ENCODE measurements at regions not wholly inside any gene's neighbourhood (a gene's known extent, or its start where the extent isn't known, plus 50 kb on each side); places are given as distances from the start of the nearest gene placed in this dataset.

GRCh38 chr2:6674381-6674780, 191.3 kb downstream of the CMPK2 start:
- Histone ChIP-seq H3K9me3 (ENCODE audit: insufficient read depth, low read length) (no peaks in the 10 kb centered on the region), H3K27me3 (ENCODE audit: insufficient read depth, insufficient read length) (no peaks in the 10 kb centered on the region), H3K4me1 (ENCODE audit: insufficient read depth, insufficient read length) (no peaks in the 10 kb centered on the region), H3K36me3 (ENCODE audit: insufficient read depth, insufficient read length, low read length) (no peaks in the 10 kb centered on the region), H3K4me3 (ENCODE audit: insufficient read length, low read depth) (no peak overlapping the region), H3K9ac (ENCODE audit: insufficient read length, low read depth) (no peak overlapping the region)
- TF ChIP-seq YY1 (IDR thresholded peaks at IDR 0.05; ENCODE audit: insufficient read depth, insufficient read length): no peak
- TF ChIP-seq SUZ12 (IDR thresholded peaks at IDR 0.05; ENCODE audit: extremely low read depth, insufficient read depth, insufficient read length): no peak
- TF ChIP-seq ZNF274 (IDR thresholded peaks at IDR 0.05; ENCODE audit: low read depth, low read length): no peak
- no peak for DNase-seq (ENCODE audit: low read depth, low spot score)

- Histone ChIP-seq H3K9me3 (ENCODE audit: insufficient read depth, low read length) (no peaks in the 10 kb centered on the region), H3K9ac (ENCODE audit: insufficient read length, low read depth) (no peak overlapping the region), H3K27me3 (ENCODE audit: insufficient read depth, insufficient read length) (no peaks in the 10 kb centered on the region), H3K36me3 (ENCODE audit: insufficient read depth, insufficient read length, low read length) (no peaks in the 10 kb centered on the region), H3K4me3 (ENCODE audit: insufficient read length, low read depth) (no peak overlapping the region), H3K4me1 (ENCODE audit: insufficient read depth, insufficient read length) (no peaks in the 10 kb centered on the region)
- no peak for DNase-seq (ENCODE audit: low read depth, low spot score)
- no peak for TF ChIP-seq SUZ12 (IDR thresholded peaks at IDR 0.05; ENCODE audit: extremely low read depth, insufficient read depth, insufficient read length)
- no peak for TF ChIP-seq ZNF274 (IDR thresholded peaks at IDR 0.05; ENCODE audit: low read depth, low read length)
- TF ChIP-seq YY1 (IDR thresholded peaks at IDR 0.05; ENCODE audit: insufficient read depth, insufficient read length): no peak
Measured at GRCh38 chr2:6675791-6676190, 189.9 kb downstream of the CMPK2 start.

DNA sequence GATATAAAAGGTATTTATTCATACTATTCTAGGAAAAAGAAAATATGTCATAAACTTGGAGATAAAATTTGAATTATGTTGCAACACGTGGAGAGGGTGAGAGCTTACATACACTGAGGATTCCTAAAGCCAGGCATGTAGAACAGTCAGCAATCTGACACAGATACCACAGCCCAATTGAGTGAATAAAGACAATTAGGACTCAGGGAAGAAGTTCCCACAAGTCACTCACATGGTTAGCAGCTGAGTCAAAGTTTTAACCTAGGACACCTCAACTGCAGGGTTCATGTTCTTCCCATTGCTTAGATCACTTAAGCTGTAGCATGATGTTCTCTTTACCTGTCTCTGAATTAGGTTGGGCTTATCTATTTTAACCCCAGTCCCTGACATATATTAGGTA, 189.5 kb downstream of the CMPK2 start:
- no peak for TF ChIP-seq ZNF274 (IDR thresholded peaks at IDR 0.05; ENCODE audit: low read depth, low read length)
- TF ChIP-seq YY1 (IDR thresholded peaks at IDR 0.05; ENCODE audit: insufficient read depth, insufficient read length): no peak
- H3K27me3 ChIP-seq (ENCODE audit: insufficient read depth, insufficient read length): no peaks in the 10 kb centered on the region
- no peak overlapping the region for H3K9ac ChIP-seq (ENCODE audit: insufficient read length, low read depth)
- no peak for DNase-seq (ENCODE audit: low read depth, low spot score)
- no peak overlapping the region for H3K4me3 ChIP-seq (ENCODE audit: insufficient read length, low read depth)
- no peaks in the 10 kb centered on the region for H3K9me3 ChIP-seq (ENCODE audit: insufficient read depth, low read length)
- H3K4me1 ChIP-seq (ENCODE audit: insufficient read depth, insufficient read length): no peaks in the 10 kb centered on the region
- no peaks in the 10 kb centered on the region for H3K36me3 ChIP-seq (ENCODE audit: insufficient read depth, insufficient read length, low read length)

- H3K9ac ChIP-seq (ENCODE audit: insufficient read length, low read depth): no peak overlapping the region
- no peak for TF ChIP-seq YY1 (IDR thresholded peaks at IDR 0.05; ENCODE audit: insufficient read depth, insufficient read length)
- DNase-seq (ENCODE audit: low read depth, low spot score): no peak
- no peak overlapping the region for H3K4me3 ChIP-seq (ENCODE audit: insufficient read length, low read depth)
- H3K27me3 ChIP-seq (ENCODE audit: insufficient read depth, insufficient read length): no peaks in the 10 kb centered on the region
- no peaks in the 10 kb centered on the region for H3K4me1 ChIP-seq (ENCODE audit: insufficient read depth, insufficient read length)
- H3K9me3 ChIP-seq (ENCODE audit: insufficient read depth, low read length): no peaks in the 10 kb centered on the region
- H3K36me3 ChIP-seq (ENCODE audit: insufficient read depth, insufficient read length, low read length): no peaks in the 10 kb centered on the region
Measured at GRCh38 chr2:6676776-6677175, 188.9 kb downstream of the CMPK2 start.

DNA sequence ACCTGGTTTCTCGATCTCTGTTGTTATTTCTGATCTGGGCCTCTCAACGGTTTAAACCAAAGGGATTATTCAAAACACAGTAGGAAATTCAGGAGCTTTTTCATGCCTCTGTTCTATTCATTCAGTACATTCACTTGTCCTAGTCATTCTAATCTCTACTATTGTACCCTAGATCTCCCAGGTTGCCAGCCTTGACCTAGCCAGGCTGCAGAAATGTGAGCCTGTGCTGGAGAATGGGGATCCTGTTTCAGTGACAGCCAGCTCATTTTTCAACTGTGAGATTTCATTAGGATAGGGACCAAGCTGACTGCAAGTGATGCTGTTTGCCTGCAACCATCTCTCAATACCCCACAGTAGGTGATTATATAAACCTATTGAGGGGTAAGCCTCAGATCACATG, 186.2 kb downstream of the CMPK2 start:
- peak; percentile 54 for DNase-seq (ENCODE audit: low read depth, low spot score)
- Histone ChIP-seq H3K27me3 (ENCODE audit: insufficient read depth, insufficient read length) (no peaks in the 10 kb centered on the region), H3K9me3 (ENCODE audit: insufficient read depth, low read length) (no peaks in the 10 kb centered on the region), H3K9ac (ENCODE audit: insufficient read length, low read depth) (no peak overlapping the region), H3K4me3 (ENCODE audit: insufficient read length, low read depth) (no peak overlapping the region), H3K4me1 (ENCODE audit: insufficient read depth, insufficient read length) (no peaks in the 10 kb centered on the region), H3K36me3 (ENCODE audit: insufficient read depth, insufficient read length, low read length) (no peaks in the 10 kb centered on the region)
- TF ChIP-seq ZNF274 (IDR thresholded peaks at IDR 0.05; ENCODE audit: low read depth, low read length) (no peak), SUZ12 (IDR thresholded peaks at IDR 0.05; ENCODE audit: extremely low read depth, insufficient read depth, insufficient read length) (no peak)

GRCh38 chr2:6683516-6683915, 182.2 kb downstream of the CMPK2 start:
- Histone ChIP-seq H3K4me3 (ENCODE audit: insufficient read length, low read depth) (no peak overlapping the region), H3K36me3 (ENCODE audit: insufficient read depth, insufficient read length, low read length) (no peaks in the 10 kb centered on the region), H3K9me3 (ENCODE audit: insufficient read depth, low read length) (peaks cover 8% of the 10 kb centered on the region; the same call in 1 of the 2 replicates), H3K4me1 (ENCODE audit: insufficient read depth, insufficient read length) (no peaks in the 10 kb centered on the region), H3K9ac (ENCODE audit: insufficient read length, low read depth) (no peak overlapping the region), H3K27me3 (ENCODE audit: insufficient read depth, insufficient read length) (no peaks in the 10 kb centered on the region)
- no peak for TF ChIP-seq SUZ12 (IDR thresholded peaks at IDR 0.05; ENCODE audit: extremely low read depth, insufficient read depth, insufficient read length)
- TF ChIP-seq YY1 (IDR thresholded peaks at IDR 0.05; ENCODE audit: insufficient read depth, insufficient read length): no peak
- TF ChIP-seq ZNF274 (IDR thresholded peaks at IDR 0.05; ENCODE audit: low read depth, low read length): no peak
- no peak for DNase-seq (ENCODE audit: low read depth, low spot score)

DNA sequence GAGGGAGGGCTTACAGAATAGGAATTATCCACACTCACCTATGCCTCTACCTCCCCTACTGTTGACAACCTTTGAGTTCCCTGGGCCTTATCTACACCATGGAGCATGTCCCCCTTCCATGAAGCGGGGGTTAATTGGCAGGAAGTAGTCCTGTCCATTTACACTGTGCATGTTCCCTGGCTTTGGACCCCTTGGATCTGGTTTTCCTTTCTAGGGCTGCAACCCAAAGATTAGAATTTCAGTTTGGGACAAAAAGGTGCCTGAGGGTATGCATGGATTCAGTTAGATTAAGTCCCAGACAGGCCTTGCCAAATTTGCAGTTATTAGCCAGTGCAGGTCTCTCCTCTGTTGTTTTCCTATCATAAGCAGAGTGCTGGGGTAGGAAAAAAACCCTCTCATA, 180.3 kb downstream of the CMPK2 start:
- Histone ChIP-seq H3K9ac (ENCODE audit: insufficient read length, low read depth) (no peak overlapping the region), H3K4me1 (ENCODE audit: insufficient read depth, insufficient read length) (no peaks in the 10 kb centered on the region), H3K27me3 (ENCODE audit: insufficient read depth, insufficient read length) (no peaks in the 10 kb centered on the region), H3K9me3 (ENCODE audit: insufficient read depth, low read length) (peaks cover 8% of the 10 kb centered on the region; the same call in 1 of the 2 replicates), H3K4me3 (ENCODE audit: insufficient read length, low read depth) (no peak overlapping the region), H3K36me3 (ENCODE audit: insufficient read depth, insufficient read length, low read length) (no peaks in the 10 kb centered on the region)
- no peak for TF ChIP-seq ZNF274 (IDR thresholded peaks at IDR 0.05; ENCODE audit: low read depth, low read length)
- no peak for TF ChIP-seq YY1 (IDR thresholded peaks at IDR 0.05; ENCODE audit: insufficient read depth, insufficient read length)
- no peak for TF ChIP-seq SUZ12 (IDR thresholded peaks at IDR 0.05; ENCODE audit: extremely low read depth, insufficient read depth, insufficient read length)
- no peak for DNase-seq (ENCODE audit: low read depth, low spot score)

- no peak for TF ChIP-seq YY1 (IDR thresholded peaks at IDR 0.05; ENCODE audit: insufficient read depth, insufficient read length)
- TF ChIP-seq SUZ12 (IDR thresholded peaks at IDR 0.05; ENCODE audit: extremely low read depth, insufficient read depth, insufficient read length): no peak
- TF ChIP-seq ZNF274 (IDR thresholded peaks at IDR 0.05; ENCODE audit: low read depth, low read length): no peak
- Histone ChIP-seq H3K27me3 (ENCODE audit: insufficient read depth, insufficient read length) (no peaks in the 10 kb centered on the region), H3K4me1 (ENCODE audit: insufficient read depth, insufficient read length) (no peaks in the 10 kb centered on the region), H3K36me3 (ENCODE audit: insufficient read depth, insufficient read length, low read length) (no peaks in the 10 kb centered on the region), H3K4me3 (ENCODE audit: insufficient read length, low read depth) (no peak overlapping the region), H3K9ac (ENCODE audit: insufficient read length, low read depth) (no peak overlapping the region), H3K9me3 (ENCODE audit: insufficient read depth, low read length) (no peaks in the 10 kb centered on the region)
- no peak for DNase-seq (ENCODE audit: low read depth, low spot score)
Measured at GRCh38 chr2:6692056-6692455, 173.7 kb downstream of the CMPK2 start.

Measured in NT2/D1 (cell line).